ENCODE measurements at regions not wholly inside any gene's neighbourhood (a gene's known extent, or its start where the extent isn't known, plus 50 kb on each side); places are given as distances from the start of the nearest gene placed in this dataset.

DNA sequence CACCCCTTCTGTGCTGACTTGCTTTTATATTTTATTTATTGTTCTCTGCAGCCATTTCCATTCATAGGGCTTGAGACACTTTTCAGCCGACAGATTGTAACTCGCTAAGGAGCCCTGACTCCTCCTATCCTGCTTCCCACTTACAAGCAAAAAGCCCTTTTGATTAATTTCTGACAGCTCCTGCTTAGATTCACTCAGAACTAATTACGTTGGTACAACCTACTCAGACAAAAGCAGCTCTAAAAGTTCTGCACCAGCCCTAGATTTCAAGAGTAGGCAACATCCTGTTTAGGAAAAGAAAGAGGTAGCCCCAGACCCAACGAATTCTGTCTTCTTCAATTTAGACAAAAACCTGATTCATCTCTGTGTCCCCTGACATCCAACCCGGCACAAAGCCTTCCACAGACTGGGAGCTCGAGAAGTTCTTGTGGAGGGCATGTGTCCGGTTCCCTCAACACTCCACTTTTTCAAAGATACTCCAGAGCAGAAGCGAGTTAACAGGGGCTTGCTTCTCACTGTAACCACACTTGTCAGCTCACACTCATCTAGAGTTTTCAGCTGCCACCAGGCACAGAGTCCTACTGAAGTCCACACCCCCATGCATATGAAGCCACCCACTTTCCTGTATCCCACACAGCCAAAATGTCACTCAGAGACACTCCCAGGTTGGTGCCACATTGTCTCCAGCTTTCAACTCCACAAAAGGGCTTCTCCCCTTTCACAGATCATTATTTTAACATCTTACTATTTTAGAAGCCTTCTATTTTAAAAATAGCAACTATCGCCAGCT, 113.6 kb upstream of the NFE2L3 start:
- DNase-seq = no peak

GRCh38 chr7:26040085-26040484, 111.9 kb upstream of the NFE2L3 start:
- no peak for DNase-seq

GRCh38 chr7:26042237-26042636, 109.8 kb upstream of the NFE2L3 start:
- no peak for DNase-seq

DNA sequence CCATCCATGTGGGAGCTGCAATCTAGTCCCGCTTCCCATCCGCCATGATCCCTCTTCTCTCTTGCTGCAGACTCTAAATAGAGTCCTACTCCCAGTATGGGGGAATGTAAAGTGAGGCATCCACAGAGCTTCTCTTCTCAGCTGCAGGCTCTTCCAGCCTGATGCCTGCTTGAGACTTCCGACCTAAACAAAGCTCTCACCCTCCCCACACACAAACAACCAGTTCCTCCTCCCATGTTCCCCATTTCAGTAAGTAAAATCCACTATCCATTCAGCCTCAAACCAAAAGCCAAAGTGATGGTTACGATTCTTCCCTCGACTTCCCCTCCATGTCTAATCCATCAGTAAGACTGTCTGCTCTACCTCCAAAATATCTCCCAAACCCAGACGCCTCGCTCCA, 108.2 kb upstream of the NFE2L3 start:
- DNase-seq = no peak

GRCh38 chr7:26044320-26044719, 107.7 kb upstream of the NFE2L3 start:
- DNase-seq = no peak

DNA sequence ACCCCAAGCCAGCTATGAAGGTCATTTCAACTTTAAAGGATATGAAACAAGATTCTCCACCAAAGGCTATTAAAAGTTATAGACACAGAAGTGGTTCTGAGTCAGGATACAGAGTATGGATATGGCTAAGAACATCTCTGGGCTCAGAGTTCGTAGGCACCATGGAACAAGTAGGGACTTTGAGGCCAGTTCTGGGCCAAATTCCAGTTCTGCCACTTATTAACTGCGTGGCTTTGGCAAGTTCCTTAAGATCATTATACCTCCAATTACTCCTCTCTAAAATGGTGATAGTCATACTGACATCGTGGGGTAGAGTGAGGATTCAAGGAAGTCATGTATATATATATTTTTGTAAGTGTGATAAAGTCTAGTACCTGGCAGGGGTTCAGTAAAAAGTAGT, 105.8 kb upstream of the NFE2L3 start:
- DNase-seq = no peak

- DNase-seq = no peak
Measured at GRCh38 chr7:26046878-26047277, 105.1 kb upstream of the NFE2L3 start.

DNA sequence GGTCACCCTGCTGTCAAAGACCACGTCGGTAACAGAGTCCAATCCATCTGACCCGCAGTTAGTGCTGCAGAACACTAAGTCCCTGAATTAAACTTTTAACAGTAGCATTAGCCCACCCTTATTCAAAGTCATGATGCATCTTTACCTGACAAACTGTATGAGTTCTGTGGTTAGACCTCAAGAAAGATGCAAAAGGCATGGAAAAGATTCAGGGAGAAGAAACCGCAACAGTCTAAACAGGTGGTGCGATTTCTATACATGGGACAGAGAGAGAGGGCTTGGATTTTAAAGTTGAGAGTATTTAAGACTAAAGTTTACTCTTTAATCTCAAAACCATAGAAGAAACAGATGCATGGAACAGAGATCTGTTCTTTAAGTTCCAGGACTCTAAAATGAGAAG, 103.3 kb upstream of the NFE2L3 start:
- no peak for DNase-seq

GRCh38 chr7:26049081-26049480, 102.9 kb upstream of the NFE2L3 start:
- DNase-seq = no peak

GRCh38 chr7:26051021-26051420, 101.0 kb upstream of the NFE2L3 start:
- no peak for DNase-seq

DNA sequence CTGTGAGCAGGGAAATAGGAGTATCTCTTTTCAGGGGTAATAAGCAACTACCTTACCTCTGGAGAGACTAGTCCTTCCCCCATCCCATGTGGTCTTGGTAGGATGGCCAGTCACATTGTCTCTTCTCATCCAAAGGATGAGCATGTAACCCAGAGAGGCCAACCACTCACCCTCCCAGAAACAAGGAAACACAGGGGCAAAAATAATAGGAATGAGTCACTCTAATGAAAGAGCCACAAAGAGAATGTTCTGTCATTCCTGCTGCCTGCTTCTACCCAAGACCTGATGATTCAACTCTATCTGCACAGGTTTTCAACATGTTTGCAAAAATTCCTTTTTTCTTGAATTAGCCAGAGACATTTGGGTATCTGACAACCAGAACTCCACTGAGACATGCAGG, 99.3 kb upstream of the NFE2L3 start:
- DNase-seq = no peak

DNA sequence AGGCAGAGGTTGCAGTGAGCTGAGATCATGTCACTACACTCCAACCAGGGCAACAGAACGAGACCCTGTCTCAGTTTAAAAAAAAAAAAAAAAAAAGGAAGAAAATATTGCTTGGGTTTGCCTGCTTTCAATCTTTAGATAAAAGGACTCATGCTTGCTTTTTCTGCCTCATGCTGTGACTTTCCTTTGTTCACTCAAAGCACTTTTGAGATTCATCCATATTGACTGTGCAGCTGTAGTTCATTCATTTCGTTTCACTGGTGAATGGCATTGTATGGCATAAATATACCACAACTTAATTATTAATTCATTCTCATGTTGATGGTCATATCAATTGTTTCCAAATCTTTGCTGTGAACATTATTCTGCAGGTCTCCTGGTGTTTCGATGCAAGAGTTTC, 97.6 kb upstream of the NFE2L3 start:
- no peak for DNase-seq

GRCh38 chr7:26055241-26055640, 96.8 kb upstream of the NFE2L3 start:
- no peak for DNase-seq

GRCh38 chr7:26060733-26061677, 91.0 kb upstream of the NFE2L3 start:
- peak; percentile 22 for DNase-seq

DNA sequence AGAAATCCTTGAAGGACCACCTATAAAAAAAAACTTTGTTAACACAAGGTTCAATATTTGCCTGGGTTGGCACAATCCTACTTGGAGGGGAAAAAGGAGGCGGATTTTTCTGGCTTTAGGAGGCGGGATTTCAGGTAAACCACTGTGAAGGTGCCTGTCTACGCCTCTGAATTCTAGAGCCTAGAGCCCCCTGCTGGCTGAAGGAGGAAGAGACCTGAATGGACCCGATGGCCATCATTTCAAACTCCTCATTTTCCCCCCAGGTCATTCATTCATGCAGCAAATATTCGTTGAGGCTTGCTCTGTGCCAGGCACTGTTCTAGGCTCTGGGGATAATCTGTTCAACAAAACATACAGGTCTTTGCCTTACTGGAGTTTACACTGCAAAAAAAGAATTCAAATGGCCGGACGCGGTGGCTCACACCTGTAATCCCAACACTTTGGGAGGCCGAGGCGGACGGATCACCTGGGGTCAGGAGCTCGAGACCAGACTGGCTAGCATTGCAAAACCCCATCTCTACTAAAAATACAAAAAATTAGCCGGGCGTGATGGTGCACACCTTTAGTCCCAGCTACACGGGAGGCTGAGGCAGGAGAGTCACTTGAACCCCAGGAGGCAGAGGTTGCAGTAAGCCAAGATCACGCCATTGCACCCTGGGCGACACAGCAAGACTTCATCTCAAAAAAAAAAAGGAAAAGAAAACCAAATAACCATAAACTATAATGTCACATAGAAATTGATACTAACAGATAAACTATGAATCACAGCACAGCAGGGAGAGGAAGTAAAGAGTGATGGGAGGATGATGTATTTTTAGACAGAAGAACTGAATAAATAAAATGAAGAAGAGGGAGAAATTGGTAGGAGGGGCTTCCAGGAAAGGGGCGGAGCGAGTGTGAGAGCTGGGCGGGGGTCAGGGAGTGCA, 90.1 kb upstream of the NFE2L3 start:
- peak; percentile 41 for DNase-seq

DNA sequence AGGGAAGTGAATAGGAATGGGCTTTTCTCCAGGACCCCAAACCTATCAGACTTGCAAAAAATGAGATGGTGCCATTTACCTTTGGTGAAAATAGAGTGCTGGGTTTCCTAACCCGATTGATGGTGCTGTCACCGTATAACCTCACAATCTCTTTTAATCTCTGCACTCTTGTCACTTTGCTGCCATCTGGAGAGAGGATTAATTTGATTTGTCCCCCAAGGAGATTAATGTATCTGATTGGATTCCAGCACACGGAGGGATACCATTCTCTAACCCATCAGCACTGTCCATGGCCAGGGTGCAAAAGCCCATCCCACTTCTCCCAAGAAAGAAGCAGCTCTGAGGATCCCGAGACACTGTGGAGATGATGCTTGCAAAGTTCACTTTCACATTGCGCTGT, 86.3 kb upstream of the NFE2L3 start:
- no peak for DNase-seq

DNA sequence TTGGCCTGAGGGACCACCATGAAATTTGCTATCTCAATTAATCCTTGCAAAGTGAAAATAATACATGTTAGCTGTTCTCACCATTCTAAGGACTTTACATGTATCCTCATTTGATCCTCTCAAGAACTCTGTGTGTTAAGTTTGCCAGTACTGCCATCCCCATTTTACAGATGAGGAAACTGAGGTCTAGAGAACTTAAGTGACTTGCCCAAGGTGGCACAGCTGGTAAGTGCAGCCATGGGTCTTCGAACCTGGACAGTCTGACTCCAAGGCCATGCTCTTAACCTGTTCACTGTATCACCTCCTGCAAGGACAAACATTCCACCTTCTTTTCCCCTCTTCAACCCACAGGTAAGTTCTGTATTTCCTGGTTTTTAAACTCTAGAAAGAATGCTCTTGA, 85.3 kb upstream of the NFE2L3 start:
- DNase-seq = no peak

DNA sequence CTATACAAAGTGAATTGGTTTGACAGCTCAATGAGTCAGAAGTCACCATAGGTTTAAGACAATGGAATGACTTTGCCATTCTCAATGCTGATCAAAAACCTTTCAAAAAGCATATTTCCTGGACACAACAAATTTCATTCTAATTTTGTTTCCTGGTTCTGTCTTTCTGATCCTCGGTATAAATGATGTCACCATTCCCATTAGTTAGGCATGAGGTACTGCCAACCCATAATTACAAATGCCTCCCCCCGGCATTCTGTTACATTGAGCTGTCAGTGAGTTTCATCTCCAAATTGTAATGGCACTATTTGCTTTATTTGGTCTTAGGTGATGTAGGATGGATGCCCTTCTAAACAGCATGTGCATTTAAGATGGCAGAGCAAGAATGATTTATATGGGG, 81.7 kb upstream of the NFE2L3 start:
- no peak for DNase-seq

DNA sequence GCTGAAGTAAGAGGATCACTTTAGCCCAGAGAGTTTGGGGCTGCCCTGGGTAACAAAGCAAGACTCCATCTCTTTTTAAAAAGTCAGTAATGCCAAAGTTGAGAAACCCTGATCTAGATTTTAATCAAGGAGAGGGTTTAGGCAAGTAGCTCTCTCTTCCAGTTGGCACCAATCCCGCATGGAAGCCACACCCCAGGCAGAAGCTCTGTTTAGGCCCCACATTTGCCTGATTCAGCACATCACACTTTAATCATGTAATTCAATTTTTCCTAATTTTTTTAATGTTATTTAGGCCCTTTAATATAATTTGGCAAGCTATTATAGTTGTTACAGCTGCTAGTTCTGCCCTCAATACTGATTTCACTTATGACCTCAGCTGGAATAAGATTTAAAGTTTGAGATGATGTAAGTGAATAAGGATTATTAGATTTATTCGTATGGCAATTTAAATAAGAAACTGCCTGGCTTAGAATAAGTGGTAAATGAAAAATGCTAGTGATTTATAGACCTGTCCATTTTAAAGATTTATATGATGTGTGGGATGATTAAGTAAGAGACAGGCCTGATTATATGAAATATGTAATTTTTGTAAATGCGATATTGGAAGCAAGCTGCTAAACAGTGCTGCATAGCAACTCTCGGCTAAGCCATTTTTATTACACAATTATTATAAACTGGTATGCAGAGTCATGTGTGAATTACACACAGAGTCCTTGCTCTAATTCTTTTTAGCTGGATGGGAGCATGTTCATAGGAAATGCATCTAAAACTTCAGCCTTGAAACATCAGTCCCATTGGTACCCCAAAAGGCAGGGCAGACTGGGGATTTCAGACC, 80.2 kb upstream of the NFE2L3 start:
- DNase-seq = no peak

- no peak for DNase-seq
Measured at GRCh38 chr7:26073041-26073440, 79.0 kb upstream of the NFE2L3 start.

DNA sequence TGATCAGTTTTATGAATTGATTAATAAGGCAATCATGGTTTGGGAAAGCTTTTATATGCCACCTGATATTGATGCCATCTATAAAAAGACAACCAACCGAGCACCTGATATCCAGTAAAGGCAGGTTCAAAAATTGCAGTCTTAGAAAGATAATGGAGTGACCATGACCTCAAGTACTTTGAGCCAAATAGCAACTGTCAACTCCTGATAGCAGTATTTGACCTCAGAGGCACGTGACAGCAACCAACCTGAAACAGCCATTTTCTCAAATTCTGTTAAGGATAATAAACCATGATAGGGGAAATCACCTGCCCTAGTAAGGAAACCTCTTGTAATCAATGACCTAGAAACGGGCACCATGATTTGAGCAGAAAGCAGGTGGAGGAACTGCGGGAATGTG, 77.1 kb upstream of the NFE2L3 start:
- DNase-seq = no peak
